ENCODE measurements at regions not wholly inside any gene's neighbourhood (a gene's known extent, or its start where the extent isn't known, plus 50 kb on each side); places are given as distances from the start of the nearest gene placed in this dataset.
"Not testable (repeated sequence)": the region's sequence is repeated elsewhere in the genome, so short reads cannot be mapped to it uniquely, and the experiment has no call there.

DNA sequence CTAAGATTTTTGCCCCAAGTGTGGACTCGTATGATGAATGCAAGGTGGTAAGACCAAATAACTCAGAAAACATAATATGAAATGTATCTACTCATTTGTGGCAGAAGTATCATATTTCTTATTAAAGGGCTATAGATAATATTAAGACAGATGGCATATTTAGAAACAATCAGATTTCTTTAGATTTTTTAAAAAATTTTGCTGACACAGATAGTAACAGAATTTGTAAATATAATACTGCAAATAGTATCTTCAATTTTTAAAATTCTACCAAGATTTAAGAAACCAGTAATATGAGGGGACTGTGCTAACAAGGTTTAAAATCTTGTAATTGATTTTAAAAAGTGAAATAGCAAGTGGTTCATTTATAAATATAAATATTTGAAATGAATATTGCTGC is 1064.1 kb downstream of the DIPK2A start:
- H3K79me2 ChIP-seq (ENCODE audit: low read depth), result no peaks in the 10 kb centered on the region
- no peaks in the 10 kb centered on the region for H3K9me3 ChIP-seq (ENCODE audit: insufficient read depth, low read depth)
- no peak overlapping the region for H3K27ac ChIP-seq
- ChIA-PET POLR2A (ENCODE audit: unreplicated experiment) (no interaction called here), CTCF (no interaction called here)
- DNase-seq, result no peak
- intact Hi-C loops (cut with micrococcal nuclease; ENCODE audit: unreplicated experiment), result no loop called here
- no peaks in the 10 kb centered on the region for H4K20me1 ChIP-seq (ENCODE audit: insufficient read depth)
- no peak overlapping the region for H3K4me3 ChIP-seq
- no peaks in the 10 kb centered on the region for H3K4me1 ChIP-seq (replicated peaks; ENCODE audit: insufficient read depth)
- no peaks in the 10 kb centered on the region for H3F3A ChIP-seq (ENCODE audit: insufficient read depth, low read depth)
- no peaks in the 10 kb centered on the region for H3K36me3 ChIP-seq (ENCODE audit: low read depth)
- H3K9me2 ChIP-seq (ENCODE audit: insufficient read depth), result no peaks in the 10 kb centered on the region
- no peak overlapping the region for H3K4me2 ChIP-seq
- no peak overlapping the region for H2AFZ ChIP-seq
- no TSS peak for BruUV-seq (replicated peaks)
- no peak for TF ChIP-seq EZH2 (IDR thresholded peaks at IDR 0.05; ENCODE audit: low read depth)
- TF ChIP-seq CTCF (conservative IDR thresholded peaks at IDR 0.05), result no peak
- no peaks in the 10 kb centered on the region for H3K27me3 ChIP-seq (ENCODE audit: insufficient read depth, low read depth)

DNA sequence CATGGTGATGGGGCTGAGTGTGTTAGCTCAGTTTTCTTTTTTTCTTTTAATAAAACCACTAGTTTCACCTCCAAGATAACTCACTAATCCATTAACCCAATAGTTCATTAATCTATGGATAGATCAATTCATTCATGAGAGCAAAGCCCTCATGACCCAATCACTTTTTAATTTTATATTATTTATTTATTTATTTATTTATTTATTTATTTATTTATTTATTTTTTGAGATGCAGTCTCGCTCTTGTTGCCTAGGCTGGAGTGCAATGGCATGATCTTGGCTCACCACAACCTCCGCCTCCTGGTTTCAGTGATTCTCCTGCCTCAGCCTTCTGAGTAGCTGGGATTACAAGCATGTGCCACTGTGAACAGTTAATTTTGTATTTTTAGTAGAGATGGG is 1082.4 kb downstream of the DIPK2A start:
- BruUV-seq (replicated peaks); CTCF ChIA-PET: not testable (repeated sequence)
- POLR2A ChIA-PET (ENCODE audit: unreplicated experiment), result interaction anchor here (0.6 kb wide), 1 partner anchor 1569 kb away, joined by 8 read pairs; no protein-coding TSS in a partner anchor

DNA sequence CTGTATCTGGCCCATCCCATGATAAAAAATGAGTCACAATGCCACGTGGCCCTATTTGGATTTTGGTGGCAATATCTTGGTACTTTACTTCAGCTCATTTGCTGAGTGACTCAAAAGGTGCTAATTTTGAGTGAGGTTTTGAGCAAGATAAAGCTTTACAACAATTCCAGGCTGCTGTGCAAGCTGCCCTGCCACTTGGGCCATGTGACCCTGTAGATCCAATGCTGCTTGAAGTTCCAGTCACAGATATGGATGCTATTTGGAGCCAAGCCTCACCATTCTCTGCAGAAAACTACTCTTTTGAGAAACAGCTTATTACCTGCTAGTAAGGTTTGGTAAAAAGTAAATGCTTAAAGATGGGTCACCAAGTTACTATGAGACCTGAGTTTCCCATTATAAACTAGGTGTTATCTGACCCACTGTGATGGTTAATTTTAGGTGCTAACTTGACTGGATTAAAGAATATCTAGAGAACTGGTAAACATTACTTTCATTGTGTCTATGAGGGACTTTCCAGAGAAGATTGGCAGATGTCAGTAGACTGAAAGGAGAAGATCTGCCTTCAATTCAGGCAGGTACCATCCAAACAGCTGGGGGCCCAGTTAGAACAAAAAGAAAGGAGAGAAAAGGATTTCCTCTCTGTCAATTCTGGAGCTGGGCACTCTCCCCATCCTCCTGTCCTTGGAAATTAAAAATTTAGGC is 1083.9 kb downstream of the DIPK2A start:
- H3F3A ChIP-seq (ENCODE audit: insufficient read depth, low read depth), result no peaks in the 10 kb centered on the region
- H3K36me3 ChIP-seq (ENCODE audit: low read depth), result no peaks in the 10 kb centered on the region
- no TSS peak for BruUV-seq (replicated peaks)
- DNase-seq, result no peak
- no peaks in the 10 kb centered on the region for H3K79me2 ChIP-seq (ENCODE audit: low read depth)
- intact Hi-C loops (cut with micrococcal nuclease; ENCODE audit: unreplicated experiment), result no loop called here
- no peaks in the 10 kb centered on the region for H4K20me1 ChIP-seq (ENCODE audit: insufficient read depth)
- POLR2A ChIA-PET (ENCODE audit: unreplicated experiment), result no interaction called here
- TF ChIP-seq EZH2 (IDR thresholded peaks at IDR 0.05; ENCODE audit: low read depth) (no peak), CTCF (conservative IDR thresholded peaks at IDR 0.05) (no peak)
- CTCF ChIA-PET, result no interaction called here
- no peak overlapping the region for H3K4me3 ChIP-seq
- no peaks in the 10 kb centered on the region for H3K27me3 ChIP-seq (ENCODE audit: insufficient read depth, low read depth)
- H3K27ac ChIP-seq, result no peak overlapping the region
- no peaks in the 10 kb centered on the region for H3K9me3 ChIP-seq (ENCODE audit: insufficient read depth, low read depth)
- H2AFZ ChIP-seq, result no peak overlapping the region
- no peaks in the 10 kb centered on the region for H3K9me2 ChIP-seq (ENCODE audit: insufficient read depth)
- H3K4me1 ChIP-seq (replicated peaks; ENCODE audit: insufficient read depth), result no peaks in the 10 kb centered on the region
- H3K4me2 ChIP-seq, result no peak overlapping the region

More for the DNA sequence above, 1082.4 kb downstream of the DIPK2A start:
- H3K4me2 ChIP-seq; H3K27me3 ChIP-seq (ENCODE audit: insufficient read depth, low read depth); H4K20me1 ChIP-seq (ENCODE audit: insufficient read depth); intact Hi-C loops (cut with micrococcal nuclease; ENCODE audit: unreplicated experiment); DNase-seq; H3K27ac ChIP-seq; H3K9me2 ChIP-seq (ENCODE audit: insufficient read depth); H3K36me3 ChIP-seq (ENCODE audit: low read depth); H3K4me1 ChIP-seq (replicated peaks; ENCODE audit: insufficient read depth); H2AFZ ChIP-seq; H3K9me3 ChIP-seq (ENCODE audit: insufficient read depth, low read depth); H3K4me3 ChIP-seq; H3F3A ChIP-seq (ENCODE audit: insufficient read depth, low read depth); H3K79me2 ChIP-seq (ENCODE audit: low read depth): not testable (repeated sequence)

DNA sequence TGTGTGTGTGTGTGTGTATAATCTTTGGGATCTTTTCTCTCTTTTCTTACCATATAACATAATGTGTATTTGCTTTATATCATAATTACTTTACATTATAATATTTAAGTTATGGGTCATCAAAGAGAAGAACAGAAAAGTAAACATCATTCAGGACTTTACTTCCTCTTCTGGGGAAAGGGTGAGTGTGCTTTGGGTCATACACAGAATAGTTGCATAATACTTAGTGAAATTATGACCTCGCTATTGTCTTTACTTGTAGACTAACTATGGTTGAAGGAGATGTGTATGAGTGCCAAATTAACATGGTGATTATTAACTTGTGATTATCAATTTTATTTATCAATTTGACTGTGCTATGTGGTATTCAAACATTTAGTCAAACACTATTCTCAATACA is 1086.9 kb downstream of the DIPK2A start:
- Histone ChIP-seq H3K27ac (no peak overlapping the region), H4K20me1 (ENCODE audit: insufficient read depth) (no peaks in the 10 kb centered on the region), H2AFZ (no peak overlapping the region), H3K79me2 (ENCODE audit: low read depth) (no peaks in the 10 kb centered on the region), H3K9me2 (ENCODE audit: insufficient read depth) (no peaks in the 10 kb centered on the region), H3K9me3 (ENCODE audit: insufficient read depth, low read depth) (no peaks in the 10 kb centered on the region), H3F3A (ENCODE audit: insufficient read depth, low read depth) (no peaks in the 10 kb centered on the region), H3K4me3 (no peak overlapping the region), H3K27me3 (ENCODE audit: insufficient read depth, low read depth) (no peaks in the 10 kb centered on the region), H3K36me3 (ENCODE audit: low read depth) (no peaks in the 10 kb centered on the region), H3K4me2 (no peak overlapping the region), H3K4me1 (replicated peaks; ENCODE audit: insufficient read depth) (no peaks in the 10 kb centered on the region)
- no TSS peak for BruUV-seq (replicated peaks)
- TF ChIP-seq EZH2 (IDR thresholded peaks at IDR 0.05; ENCODE audit: low read depth), result no peak
- no peak for TF ChIP-seq CTCF (conservative IDR thresholded peaks at IDR 0.05)
- ChIA-PET POLR2A (ENCODE audit: unreplicated experiment) (no interaction called here), CTCF (no interaction called here)
- DNase-seq, result no peak
- intact Hi-C loops (cut with micrococcal nuclease; ENCODE audit: unreplicated experiment), result no loop called here

Data from PC-9 (cell line).